Vagina (tissue), 2 donors: ENCODE measurements at regions not wholly inside any gene's neighbourhood (a gene's known extent, or its start where the extent isn't known, plus 50 kb on each side); places are given as distances from the start of the nearest gene placed in this dataset.

Source experiments
- POLR2AphosphoS5 ChIP-seq, 2 donors: sonication (generic); formaldehyde crosslinking; IDR thresholded peaks; one replicate each; pipeline ENCODE4 v1.9.0; 2017; ENCODE audit warnings: antibody characterized with exemption in 2 of 2, mild to moderate bottlenecking in 2 of 2, low read depth in 1 of 2; ENCODE audit not compliant: insufficient read depth in 1 of 2
- TF ChIP-seq, protein P1 (sequence below), 3 experiments: fragments of 450-650 bp in 2 of 3; fragments of 200-600 bp in 1 of 3; sonication (generic) in 1 of 3; IDR thresholded peaks; one replicate each; pipeline ENCODE4 v1.5.1; 2017 to 2019; ENCODE audit warnings: antibody characterized with exemption in 3 of 3, mild to moderate bottlenecking in 2 of 3, moderate library complexity in 2 of 3

DNA sequence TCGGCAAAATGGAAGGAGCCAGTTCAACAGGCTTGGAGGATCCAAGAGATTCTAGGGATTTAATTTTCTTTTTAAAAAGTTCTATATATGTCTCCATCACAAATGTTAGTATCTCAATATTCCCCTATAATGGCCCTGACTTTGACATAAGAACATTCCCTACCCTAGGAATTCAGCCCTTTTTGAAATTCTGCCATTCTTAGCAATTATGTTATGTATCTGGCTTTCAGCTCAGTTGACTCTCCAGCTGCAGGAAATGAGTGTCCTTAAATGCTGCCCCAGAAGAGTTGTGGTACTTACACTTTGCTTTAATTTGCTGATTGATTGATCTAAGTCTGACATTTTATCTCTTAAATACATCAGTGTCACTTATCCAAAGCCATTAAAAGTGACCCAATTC, 1454.3 kb downstream of the FSTL5 start:
- TF ChIP-seq, protein P1, sequence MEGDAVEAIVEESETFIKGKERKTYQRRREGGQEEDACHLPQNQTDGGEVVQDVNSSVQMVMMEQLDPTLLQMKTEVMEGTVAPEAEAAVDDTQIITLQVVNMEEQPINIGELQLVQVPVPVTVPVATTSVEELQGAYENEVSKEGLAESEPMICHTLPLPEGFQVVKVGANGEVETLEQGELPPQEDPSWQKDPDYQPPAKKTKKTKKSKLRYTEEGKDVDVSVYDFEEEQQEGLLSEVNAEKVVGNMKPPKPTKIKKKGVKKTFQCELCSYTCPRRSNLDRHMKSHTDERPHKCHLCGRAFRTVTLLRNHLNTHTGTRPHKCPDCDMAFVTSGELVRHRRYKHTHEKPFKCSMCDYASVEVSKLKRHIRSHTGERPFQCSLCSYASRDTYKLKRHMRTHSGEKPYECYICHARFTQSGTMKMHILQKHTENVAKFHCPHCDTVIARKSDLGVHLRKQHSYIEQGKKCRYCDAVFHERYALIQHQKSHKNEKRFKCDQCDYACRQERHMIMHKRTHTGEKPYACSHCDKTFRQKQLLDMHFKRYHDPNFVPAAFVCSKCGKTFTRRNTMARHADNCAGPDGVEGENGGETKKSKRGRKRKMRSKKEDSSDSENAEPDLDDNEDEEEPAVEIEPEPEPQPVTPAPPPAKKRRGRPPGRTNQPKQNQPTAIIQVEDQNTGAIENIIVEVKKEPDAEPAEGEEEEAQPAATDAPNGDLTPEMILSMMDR (IDR thresholded peaks at IDR 0.05), result no peak
- no peak for TF ChIP-seq POLR2AphosphoS5 (IDR thresholded peaks at IDR 0.05; ENCODE audit: insufficient read depth in 1 of 2, low read depth in 1 of 2)
